Colonic mucosa (tissue), 4 donors: ENCODE measurements at regions not wholly inside any gene's neighbourhood (a gene's known extent, or its start where the extent isn't known, plus 50 kb on each side); places are given as distances from the start of the nearest gene placed in this dataset.

Source experiments
- DNase-seq: peaks from one replicate; pipeline ENCODE4 v3.0.0-alpha.2; 2020
- H3K27ac ChIP-seq: fragments of 200-600 bp; one replicate; pipeline ENCODE4 v1.8.0; 2021
- H3K27me3 ChIP-seq: fragments of 200-600 bp; one replicate; pipeline ENCODE4 v1.8.0; 2021
- H3K36me3 ChIP-seq: fragments of 200-600 bp; one replicate; pipeline ENCODE4 v1.8.0; 2021
- H3K4me1 ChIP-seq: fragments of 200-600 bp; one replicate; pipeline ENCODE4 v1.8.0; 2021; ENCODE audit warnings: mild to moderate bottlenecking
- H3K4me3 ChIP-seq: fragments of 200-600 bp; one replicate; pipeline ENCODE4 v1.8.0; 2021
- H3K9ac ChIP-seq, 2 donors: one replicate each; pipeline ENCODE4 v1.7.0; 2013; ENCODE audit warnings: control low read depth in 2 of 2, low read depth in 2 of 2, low read length in 2 of 2
- H3K9me3 ChIP-seq: fragments of 200-600 bp; one replicate; pipeline ENCODE4 v1.8.0; 2021
- CTCF ChIP-seq: fragments of 200-600 bp; IDR thresholded peaks from one replicate; pipeline ENCODE4 v1.8.0; 2022; ENCODE audit warnings: antibody characterized with exemption, mild to moderate bottlenecking
- intact Hi-C: fragments of 100-400 bp; cut with DNase I; formaldehyde crosslinking; loops from one replicate; pipeline ENCODE4 v1.14.1; 2022
- donor health status: healthy.
- donor health status: DM: no; HTN: no; CAD: no.
- donor health status: DM: no; HTN: no; CAD: no.

GRCh38 chr13:21837288-21837687, 166.4 kb downstream of the FGF9 start:
- Histone ChIP-seq H3K4me3 (no peak overlapping the region), H3K9me3 (no peaks in the 10 kb centered on the region), H3K36me3 (no peaks in the 10 kb centered on the region), H3K27ac (no peak overlapping the region), H3K9ac (no peak overlapping the region), H3K27me3 (no peaks in the 10 kb centered on the region), H3K4me1 (no peaks in the 10 kb centered on the region)
- TF ChIP-seq CTCF: no peak
- no peak for DNase-seq
- intact Hi-C loops: no loop called here

GRCh38 chr13:21837841-21838551, 167.1 kb downstream of the FGF9 start:
- H3K27me3 ChIP-seq: no peaks in the 10 kb centered on the region
- H3K36me3 ChIP-seq: no peaks in the 10 kb centered on the region
- no peaks in the 10 kb centered on the region for H3K9me3 ChIP-seq
- no peak overlapping the region for H3K4me3 ChIP-seq
- intact Hi-C loops: no loop called here
- H3K4me1 ChIP-seq: no peaks in the 10 kb centered on the region
- TF ChIP-seq CTCF: no peak
- no peak overlapping the region for H3K27ac ChIP-seq
- peak; percentile 26 for DNase-seq
- no peak overlapping the region for H3K9ac ChIP-seq

- H3K27me3 ChIP-seq: no peaks in the 10 kb centered on the region
These were observed 175.7 kb downstream of the FGF9 start for GRCh38 chr13:21846605-21847004.

GRCh38 chr13:21849323-21849722, 178.4 kb downstream of the FGF9 start:
- no peak overlapping the region for H3K27ac ChIP-seq
- no peaks in the 10 kb centered on the region for H3K36me3 ChIP-seq
- H3K4me1 ChIP-seq: no peaks in the 10 kb centered on the region
- H3K4me3 ChIP-seq: no peak overlapping the region
- intact Hi-C loops: loop anchor here (10.0 kb wide), 1 partner anchor 205 kb away; no protein-coding TSS in a partner anchor
- no peak for DNase-seq
- TF ChIP-seq CTCF: peak; percentile 59
- H3K9ac ChIP-seq: no peak overlapping the region
- no peaks in the 10 kb centered on the region for H3K27me3 ChIP-seq
- no peaks in the 10 kb centered on the region for H3K9me3 ChIP-seq

More at GRCh38 chr13:21846605-21847004, 175.7 kb downstream of the FGF9 start:
- H3K9me3 ChIP-seq: no peaks in the 10 kb centered on the region
- TF ChIP-seq CTCF: no peak
- no peak for DNase-seq
- intact Hi-C loops: loop anchor here (10.0 kb wide), 1 partner anchor 202 kb away; no protein-coding TSS in a partner anchor
- no peak overlapping the region for H3K27ac ChIP-seq
- no peak overlapping the region for H3K4me3 ChIP-seq
- H3K4me1 ChIP-seq: no peaks in the 10 kb centered on the region
- no peak overlapping the region for H3K9ac ChIP-seq
- H3K36me3 ChIP-seq: no peaks in the 10 kb centered on the region

- no peak for TF ChIP-seq CTCF
- DNase-seq: no peak
- intact Hi-C loops: no loop called here
- Histone ChIP-seq H3K4me1 (no peaks in the 10 kb centered on the region), H3K9ac (no peak overlapping the region), H3K27me3 (no peaks in the 10 kb centered on the region), H3K4me3 (no peak overlapping the region), H3K9me3 (no peaks in the 10 kb centered on the region), H3K36me3 (no peaks in the 10 kb centered on the region), H3K27ac (no peak overlapping the region)
These were observed 179.4 kb downstream of the FGF9 start for GRCh38 chr13:21850013-21851006.
